ENCODE measurements at regions not wholly inside any gene's neighbourhood (a gene's known extent, or its start where the extent isn't known, plus 50 kb on each side); places are given as distances from the start of the nearest gene placed in this dataset.

- no peaks in the 10 kb centered on the region for H3K23me2 ChIP-seq (ENCODE audit: low read depth, low read length)
Observed at GRCh38 chr6:168371981-168372711, 52.6 kb upstream of the DACT2 start.

More at GRCh38 chr6:168371981-168372711, 52.6 kb upstream of the DACT2 start:
- WGBS, 2 experiments (ENCODE audit: extremely low coverage in 1 of 2, insufficient coverage in 1 of 2, insufficient read length in 1 of 2, insufficient replicate concordance in 2 of 2, low coverage in 1 of 2, low lambda C conversion rate in 2 of 2, missing lambda C conversion rate in 1 of 2), result 89% methylated on average over 21 of the region's 21 CpGs; no CpG with 5 or more reads in 1 of the 2 experiments
- Histone ChIP-seq H3K4ac (replicated peaks; ENCODE audit: insufficient read length, low read depth, low read length) (no peak overlapping the region), H3K23ac (ENCODE audit: insufficient read length) (no peak overlapping the region), H3K27me3 (replicated peaks in 1 of 4; ENCODE audit: control insufficient read depth in 3 of 4, extremely low read depth in 1 of 4, insufficient read depth in 3 of 4, low read length in 3 of 4) (no peaks in the 10 kb centered on the region), H4K20me1 (replicated peaks in 1 of 2; ENCODE audit: control insufficient read depth in 1 of 2, insufficient read depth in 2 of 2, low read length in 2 of 2) (no peaks in the 10 kb centered on the region), H2AFZ (ENCODE audit: low read length) (no peak overlapping the region), H3K9ac (replicated peaks in 1 of 4; ENCODE audit: extremely low read depth in 1 of 4, low read depth in 3 of 4, low read length in 3 of 4) (no peak overlapping the region), H3K79me1 (ENCODE audit: low read depth, low read length) (no peaks in the 10 kb centered on the region), H2BK120ac (replicated peaks; ENCODE audit: low read depth, low read length) (no peak overlapping the region), H2BK12ac (ENCODE audit: low read depth, low read length) (no peak overlapping the region), H3K79me2 (ENCODE audit: control insufficient read depth in 1 of 2, insufficient read depth in 2 of 2, low read length in 2 of 2) (no peaks in the 10 kb centered on the region), H3K18ac (ENCODE audit: extremely low read depth, low read length) (no peak overlapping the region), H4K5ac (ENCODE audit: insufficient read length, low read depth, low read length) (no peak overlapping the region), H4K91ac (replicated peaks; ENCODE audit: insufficient read length, low read length) (peak overlapping the region; percentile 92), H3K9me3 (ENCODE audit: insufficient read depth in 2 of 2, low read depth in 1 of 2, low read length in 1 of 2) (no peaks in the 10 kb centered on the region), H3K36me3 (ENCODE audit: control insufficient read depth in 2 of 4, insufficient read depth in 4 of 4, low read length in 3 of 4) (no peaks in the 10 kb centered on the region), H3K14ac (ENCODE audit: insufficient read length) (no peak overlapping the region), H3K4me2 (ENCODE audit: insufficient read depth in 1 of 2, low read depth in 2 of 2, low read length in 2 of 2) (no peak overlapping the region), H3K56ac (replicated peaks; ENCODE audit: insufficient read length, low read depth, low read length) (no peak overlapping the region), H2BK15ac (ENCODE audit: low read length) (no peak overlapping the region), H2BK20ac (ENCODE audit: low read length) (no peak overlapping the region), H4K8ac (ENCODE audit: extremely low read depth, insufficient read depth, low read length) (no peak overlapping the region; the same call in 1 of the 2 replicates), H3K4me3 (ENCODE audit: extremely low read depth in 1 of 4, insufficient read depth in 2 of 4, low read depth in 3 of 4, low read length in 4 of 4) (no peak overlapping the region), H2AK5ac (ENCODE audit: low read depth, low read length) (no peak overlapping the region), H3K4me1 (replicated peaks in 1 of 4; ENCODE audit: control insufficient read depth in 3 of 4, insufficient read depth in 4 of 4, low read length in 3 of 4) (no peaks in the 10 kb centered on the region; a peak in 3 of 7 replicates), H3K27ac (ENCODE audit: low read depth, low read length) (no peak overlapping the region), H2BK5ac (ENCODE audit: low read depth, low read length) (no peak overlapping the region)
- POLR2A ChIA-PET (ENCODE audit: partially characterized antibody), result no interaction called here
- no peak for DNase-seq (ENCODE audit: low read depth in 1 of 2, low spot score in 2 of 2)
- no peak for FAIRE-seq
- TF ChIP-seq CBX5 (IDR thresholded peaks at IDR 0.05; ENCODE audit: low read depth, low read length) (no peak), EZH2 (IDR thresholded peaks at IDR 0.05; ENCODE audit: low read depth, low read length, severe bottlenecking) (no peak), JUND (IDR thresholded peaks at IDR 0.05; ENCODE audit: low read length) (no peak), GTF2F1 (IDR thresholded peaks at IDR 0.05; ENCODE audit: borderline replicate concordance, low read depth, low read length) (no peak), SP2 (IDR thresholded peaks at IDR 0.05; ENCODE audit: low read length) (no peak), SP1 (IDR thresholded peaks at IDR 0.05; ENCODE audit: low read depth, low read length) (no peak), POLR2A (IDR thresholded peaks at IDR 0.05; ENCODE audit: control extremely low read depth in 1 of 2, low read depth in 2 of 2, low read length in 2 of 2) (no peak), RNF2 (IDR thresholded peaks at IDR 0.05; ENCODE audit: borderline replicate concordance, low read depth, low read length, missing control alignments, poor library complexity, severe bottlenecking) (no peak), CEBPB (IDR thresholded peaks at IDR 0.05; ENCODE audit: low read depth, low read length) (no peak), RXRA (IDR thresholded peaks at IDR 0.05; ENCODE audit: insufficient read depth, low read depth, low read length) (no peak), ZNF274 (IDR thresholded peaks at IDR 0.05; ENCODE audit: borderline replicate concordance, extremely low read depth, low read length) (no peak), CTBP2 (IDR thresholded peaks at IDR 0.05; ENCODE audit: borderline replicate concordance, insufficient read depth, insufficient read length, low read length) (no peak)
- CTCF ChIA-PET (ENCODE audit: partially characterized antibody), result interaction anchor here (0.8 to 3.9 kb wide), 6 partner anchors 13 to 511 kb away, joined by 3 to 14 read pairs (median 4); no protein-coding TSS in a partner anchor
